B cell (primary cell): ENCODE measurements at regions not wholly inside any gene's neighbourhood (a gene's known extent, or its start where the extent isn't known, plus 50 kb on each side); places are given as distances from the start of the nearest gene placed in this dataset.

Experiments
- ATAC-seq: fragments of 200-7000 bp; cut with Tn5 transposase; one replicate; pipeline ENCODE4 v1.10.0; 2021; ENCODE audit warnings: low read depth, mild to moderate bottlenecking, moderate number of reproducible peaks, moderate library complexity
- CTCF ChIA-PET: fragments of 350-600 bp; sonication (Branson Sonifier 250); formaldehyde crosslinking; loops from one replicate; lab custom pipeline; 2021; ENCODE audit warnings: antibody characterized with exemption, inconsistent platforms; lab: Charles Lee
- POLR2A ChIA-PET: fragments of 350-600 bp; sonication (Branson Sonifier 250); formaldehyde crosslinking; loops from one replicate; lab custom pipeline; 2021; ENCODE audit warnings: antibody characterized with exemption; lab: Charles Lee
- DNase-seq: peaks from one replicate; pipeline ENCODE4 v3.0.0; 2013
- H2AFZ ChIP-seq: 2 replicates; pipeline ENCODE4 v1.6.1; 2012; ENCODE audit warnings: mild to moderate bottlenecking, low read depth, low read length; ENCODE audit not compliant: insufficient read depth, poor library complexity, severe bottlenecking
- H3K27ac ChIP-seq, 2 donors: 1 replicate in 1 of 2; 2 replicates in 1 of 2; pipeline ENCODE4 v1.5.1; 2012 to 2013; ENCODE audit warnings: low read length in 2 of 2, mild to moderate bottlenecking in 2 of 2, moderate library complexity in 1 of 2
- H3K27me3 ChIP-seq, 4 experiments: fragments of 200-600 bp in 1 of 4; sonication (generic) in 1 of 4; replicated peaks in 1 of 4; 1 replicate in 2 of 4; 2 replicates in 2 of 4; pipeline versions ENCODE4 v1.6.1 to v1.7.0; 2013 to 2016; ENCODE audit warnings: low read length in 3 of 4, mild to moderate bottlenecking in 2 of 4, mixed read lengths in 1 of 4, moderate library complexity in 1 of 4; ENCODE audit not compliant: insufficient read depth in 4 of 4, control insufficient read depth in 3 of 4; ENCODE audit errors: control extremely low read depth in 1 of 4
- H3K36me3 ChIP-seq, 2 experiments: replicated peaks in 1 of 2; 1 replicate in 1 of 2; 2 replicates in 1 of 2; pipeline versions ENCODE4 v1.6.1 to v1.7.1; 2013; ENCODE audit warnings: low read length in 1 of 2; ENCODE audit not compliant: insufficient read depth in 2 of 2, control insufficient read depth in 1 of 2; ENCODE audit errors: control extremely low read depth in 1 of 2, extremely low read depth in 1 of 2
- H3K4me1 ChIP-seq, 2 donors: fragments of 200-600 bp in 1 of 2; sonication (generic) in 1 of 2; 1 replicate in 1 of 2; 2 replicates in 1 of 2; pipeline versions ENCODE4 v1.5.1 to v1.6.1; 2013 to 2017; ENCODE audit warnings: low read length in 2 of 2; ENCODE audit not compliant: control insufficient read depth in 2 of 2, insufficient read depth in 2 of 2
- H3K4me2 ChIP-seq: replicated peaks from 2 replicates; pipeline ENCODE3; 2012; ENCODE audit warnings: mild to moderate bottlenecking, low read depth, low read length; ENCODE audit not compliant: poor library complexity, severe bottlenecking
- H3K4me3 ChIP-seq, 5 experiments: fragments of 200-600 bp in 1 of 5; sonication (generic) in 1 of 5; 1 replicate in 3 of 5; 2 replicates in 2 of 5; pipeline versions ENCODE4 v1.5.1 to v1.7.0; 2011 to 2016; ENCODE audit warnings: low read length in 4 of 5, mild to moderate bottlenecking in 4 of 5, low read depth in 2 of 5, control low read depth in 1 of 5, moderate library complexity in 1 of 5; ENCODE audit not compliant: insufficient read depth in 1 of 5; ENCODE audit errors: control extremely low read depth in 1 of 5, extremely low read depth in 1 of 5
- H3K79me2 ChIP-seq: fragments of 200-600 bp; sonication (generic); one replicate; pipeline ENCODE4 v1.6.0; 2016; ENCODE audit warnings: low read length; ENCODE audit not compliant: control insufficient read depth, insufficient read depth
- H3K9ac ChIP-seq: fragments of 200-600 bp; sonication (generic); 2 replicates; pipeline ENCODE4 v1.6.1; 2017; ENCODE audit warnings: mild to moderate bottlenecking, low read length, moderate library complexity
- H3K9me3 ChIP-seq, 3 donors: one replicate each; pipeline versions ENCODE4 v1.6.1 to v1.7.1; 2013; ENCODE audit warnings: low read length in 2 of 3; ENCODE audit not compliant: control insufficient read depth in 2 of 3, insufficient read depth in 1 of 3; ENCODE audit errors: control extremely low read depth in 1 of 3
- H4K20me1 ChIP-seq: 2 replicates; pipeline ENCODE4 v1.6.0; 2012; ENCODE audit warnings: mild to moderate bottlenecking, low read length; ENCODE audit not compliant: insufficient read depth, control insufficient read depth, poor library complexity, severe bottlenecking
- H3K27ac Mint-ChIP-seq: one replicate; pipeline ENCODE4 v1.8.0; 2021; ENCODE audit warnings: mixed read lengths
- H3K27me3 Mint-ChIP-seq: one replicate; pipeline ENCODE4 v1.8.0; 2021; ENCODE audit warnings: mixed read lengths
- H3K4me1 Mint-ChIP-seq: one replicate; pipeline ENCODE4 v1.8.0; 2021; ENCODE audit warnings: mixed read lengths
- H3K4me3 Mint-ChIP-seq: one replicate; pipeline ENCODE4 v1.8.0; 2021; ENCODE audit warnings: mixed read lengths
- H3K9me3 Mint-ChIP-seq: one replicate; pipeline ENCODE4 v1.8.0; 2022; ENCODE audit warnings: mixed read lengths; ENCODE audit not compliant: insufficient read depth
- EZH2 ChIP-seq: IDR thresholded peaks from 2 replicates; pipeline ENCODE4 v1.6.1; 2012; ENCODE audit warnings: borderline replicate concordance, low read depth, mild to moderate bottlenecking, moderate library complexity, low read length; ENCODE audit not compliant: insufficient read depth, poor library complexity, severe bottlenecking
- WGBS: methylation state at CpG from one replicate; pipeline ENCODE4 v1.1.5; 2013; ENCODE audit warnings: missing lambda C conversion rate; ENCODE audit not compliant: insufficient coverage; 5-methylcytosine and 5-hydroxymethylcytosine counted together
- intact Hi-C: fragments of 100-400 bp; cut with micrococcal nuclease; formaldehyde crosslinking; loops from one replicate; pipeline ENCODE4 v1.10.0; 2022
- TF ChIP-seq, protein P1 (sequence below): fragments of 200-600 bp; IDR thresholded peaks from one replicate; pipeline ENCODE4 v1.8.0; 2022; ENCODE audit warnings: antibody characterized with exemption, mild to moderate bottlenecking

DNA sequence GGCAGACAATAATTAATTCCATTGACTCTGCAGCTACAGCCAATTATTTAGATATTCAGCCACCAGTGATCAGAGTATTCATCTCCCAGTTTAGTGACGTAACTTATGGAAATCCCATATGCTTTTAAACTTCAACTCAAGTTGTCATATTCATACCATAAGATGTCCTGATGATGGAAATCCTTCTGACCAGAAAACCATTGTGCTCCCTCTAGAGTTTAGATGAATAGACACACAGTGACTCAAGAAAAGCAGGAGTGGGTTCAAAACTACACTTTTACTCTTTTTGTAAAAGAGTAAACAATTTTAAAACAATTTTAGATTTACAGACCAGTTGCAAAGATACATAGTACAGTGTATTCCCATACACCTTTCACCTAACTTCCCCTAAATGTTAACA lies 463.7 kb downstream of the KCNT2 start:
- no CpG with 5 or more reads among the region's 1 CpG for WGBS
- ChIA-PET CTCF (no interaction called here), POLR2A (no interaction called here)
- no peaks in the 10 kb centered on the region for H4K20me1 ChIP-seq
- DNase-seq (no peak), ATAC-seq (no peak)
- H3K27ac Mint-ChIP-seq, result no peak overlapping the region
- no peaks in the 10 kb centered on the region for H3K36me3 ChIP-seq
- H3K9ac ChIP-seq, result no peak overlapping the region
- H3K4me1 Mint-ChIP-seq, result no peaks in the 10 kb centered on the region
- H3K4me3 ChIP-seq, result no peak overlapping the region
- H3K27ac ChIP-seq, result no peak overlapping the region
- TF ChIP-seq, protein P1, sequence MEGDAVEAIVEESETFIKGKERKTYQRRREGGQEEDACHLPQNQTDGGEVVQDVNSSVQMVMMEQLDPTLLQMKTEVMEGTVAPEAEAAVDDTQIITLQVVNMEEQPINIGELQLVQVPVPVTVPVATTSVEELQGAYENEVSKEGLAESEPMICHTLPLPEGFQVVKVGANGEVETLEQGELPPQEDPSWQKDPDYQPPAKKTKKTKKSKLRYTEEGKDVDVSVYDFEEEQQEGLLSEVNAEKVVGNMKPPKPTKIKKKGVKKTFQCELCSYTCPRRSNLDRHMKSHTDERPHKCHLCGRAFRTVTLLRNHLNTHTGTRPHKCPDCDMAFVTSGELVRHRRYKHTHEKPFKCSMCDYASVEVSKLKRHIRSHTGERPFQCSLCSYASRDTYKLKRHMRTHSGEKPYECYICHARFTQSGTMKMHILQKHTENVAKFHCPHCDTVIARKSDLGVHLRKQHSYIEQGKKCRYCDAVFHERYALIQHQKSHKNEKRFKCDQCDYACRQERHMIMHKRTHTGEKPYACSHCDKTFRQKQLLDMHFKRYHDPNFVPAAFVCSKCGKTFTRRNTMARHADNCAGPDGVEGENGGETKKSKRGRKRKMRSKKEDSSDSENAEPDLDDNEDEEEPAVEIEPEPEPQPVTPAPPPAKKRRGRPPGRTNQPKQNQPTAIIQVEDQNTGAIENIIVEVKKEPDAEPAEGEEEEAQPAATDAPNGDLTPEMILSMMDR, result no peak
- no peak for TF ChIP-seq EZH2
- no peak overlapping the region for H2AFZ ChIP-seq
- H3K9me3 Mint-ChIP-seq, result no peaks in the 10 kb centered on the region
- H3K4me2 ChIP-seq, result no peak overlapping the region
- no peak overlapping the region for H3K4me3 Mint-ChIP-seq
- no peaks in the 10 kb centered on the region for H3K9me3 ChIP-seq
- no peaks in the 10 kb centered on the region for H3K27me3 Mint-ChIP-seq
- H3K27me3 ChIP-seq, result no peaks in the 10 kb centered on the region
- intact Hi-C loops, result no loop called here
- H3K79me2 ChIP-seq, result no peaks in the 10 kb centered on the region
- no peaks in the 10 kb centered on the region for H3K4me1 ChIP-seq

DNA sequence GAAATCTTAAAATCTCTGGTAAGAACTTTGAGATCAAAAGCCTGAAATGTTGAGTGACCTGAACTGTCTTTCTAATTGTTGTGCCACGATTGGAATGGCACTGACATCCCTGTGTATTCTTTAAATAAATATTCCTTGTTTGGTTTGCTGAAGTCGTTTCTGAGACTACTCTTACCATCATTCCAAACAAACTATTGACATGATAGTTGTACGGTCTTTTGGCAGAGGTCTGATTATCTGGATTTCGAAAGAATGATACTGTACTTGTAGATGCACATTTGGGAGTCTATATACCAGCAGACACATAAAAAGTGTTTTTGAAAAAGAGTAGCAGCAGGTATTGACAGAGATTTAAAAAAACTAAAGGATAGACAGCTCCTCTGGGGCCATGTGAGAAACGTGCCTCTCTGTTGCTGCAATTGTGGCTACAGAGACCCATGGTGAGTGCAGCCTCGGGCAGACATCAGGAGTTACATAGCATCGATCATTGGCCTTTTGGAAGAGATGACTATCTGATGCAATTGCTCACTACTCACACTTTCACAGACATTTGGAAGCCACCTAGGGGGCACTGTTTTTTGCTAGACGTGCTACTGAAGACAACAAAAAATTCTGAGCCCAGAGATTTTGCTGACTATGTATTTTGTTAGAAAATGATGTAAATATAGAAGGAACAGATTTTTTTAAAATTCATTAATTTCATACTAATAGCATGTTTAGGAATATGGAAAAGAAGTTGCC lies 464.5 kb downstream of the KCNT2 start:
- CTCF ChIA-PET, result no interaction called here
- Mint-ChIP-seq H3K27ac (no peak overlapping the region), H3K9me3 (no peaks in the 10 kb centered on the region), H3K4me3 (no peak overlapping the region), H3K27me3 (no peaks in the 10 kb centered on the region), H3K4me1 (no peaks in the 10 kb centered on the region)
- Histone ChIP-seq H3K9ac (no peak overlapping the region), H3K27me3 (no peaks in the 10 kb centered on the region), H3K9me3 (no peaks in the 10 kb centered on the region), H3K4me2 (no peak overlapping the region), H3K27ac (no peak overlapping the region), H3K79me2 (no peaks in the 10 kb centered on the region), H4K20me1 (no peaks in the 10 kb centered on the region), H3K4me1 (no peaks in the 10 kb centered on the region), H3K4me3 (no peak overlapping the region), H2AFZ (no peak overlapping the region), H3K36me3 (no peaks in the 10 kb centered on the region)
- intact Hi-C loops, result no loop called here
- no peak for ATAC-seq
- POLR2A ChIA-PET, result no interaction called here
- no peak for DNase-seq
- TF ChIP-seq EZH2, result no peak
- TF ChIP-seq, protein P1, result no peak
- WGBS, result 83% methylated on average over 3 of the region's 8 CpGs
